Naive thymus-derived CD4-positive, alpha-beta T cell (primary cell): ENCODE measurements at regions not wholly inside any gene's neighbourhood (a gene's known extent, or its start where the extent isn't known, plus 50 kb on each side); places are given as distances from the start of the nearest gene placed in this dataset.

Experiments used
- ATAC-seq: fragments of 150-1000 bp; cut with Tn5 transposase; 2 replicates; pipeline ENCODE4 v1.10.0; 2021; ENCODE audit warnings: mild to moderate bottlenecking, moderate library complexity
- CTCF ChIA-PET: fragments of 350-600 bp; sonication (Branson Sonifier 250); formaldehyde crosslinking; loops from one replicate; lab custom pipeline; 2021; ENCODE audit warnings: antibody characterized with exemption; lab: Charles Lee
- POLR2A ChIA-PET: fragments of 350-600 bp; sonication (Branson Sonifier 250); formaldehyde crosslinking; loops from one replicate; lab custom pipeline; 2021; ENCODE audit warnings: antibody characterized with exemption, inconsistent platforms; lab: Charles Lee
- DNase-seq, 9 donors: peaks; one replicate each; pipeline versions ENCODE4 v3.0.0 to v3.0.0-alpha.2; 2020 to 2022; ENCODE audit warnings: mixed read lengths in 1 of 9
- H3K27ac ChIP-seq: one replicate; pipeline ENCODE4 v1.7.0; 2013; ENCODE audit warnings: mild to moderate bottlenecking, low read depth, low read length, moderate library complexity
- H3K27me3 ChIP-seq, 2 donors: one replicate each; pipeline ENCODE4 v1.7.0; 2013; ENCODE audit warnings: low read length in 2 of 2, mild to moderate bottlenecking in 2 of 2, moderate library complexity in 2 of 2; ENCODE audit not compliant: control insufficient read depth in 2 of 2, insufficient read depth in 2 of 2
- H3K36me3 ChIP-seq, 3 experiments: 1 replicate in 2 of 3; 2 replicates in 1 of 3; pipeline ENCODE4 v1.7.0; 2013; ENCODE audit warnings: low read length in 3 of 3, mild to moderate bottlenecking in 3 of 3, moderate library complexity in 1 of 3; ENCODE audit not compliant: insufficient read depth in 3 of 3, control insufficient read depth in 2 of 3
- H3K4me1 ChIP-seq, 2 donors: one replicate each; pipeline ENCODE4 v1.7.0; 2013; ENCODE audit warnings: low read length in 2 of 2, mild to moderate bottlenecking in 2 of 2, moderate library complexity in 1 of 2; ENCODE audit not compliant: control insufficient read depth in 2 of 2, insufficient read depth in 2 of 2
- H3K4me3 ChIP-seq: 2 replicates; pipeline ENCODE4 v1.7.0; 2013; ENCODE audit warnings: mild to moderate bottlenecking, low read length
- H3K9me3 ChIP-seq, 3 experiments: 1 replicate in 2 of 3; 2 replicates in 1 of 3; pipeline ENCODE4 v1.7.0; 2013; ENCODE audit warnings: low read length in 3 of 3; ENCODE audit not compliant: control insufficient read depth in 2 of 3
- H3K27ac Mint-ChIP-seq, 9 donors: one replicate each; pipeline ENCODE4 v1.8.0; 2020 to 2022; ENCODE audit warnings: mixed read lengths in 9 of 9, mild to moderate bottlenecking in 8 of 9, moderate library complexity in 5 of 9, inconsistent platforms in 2 of 9
- H3K27me3 Mint-ChIP-seq, 5 donors: one replicate each; pipeline ENCODE4 v1.8.0; 2021 to 2022; ENCODE audit warnings: mixed read lengths in 5 of 5, mild to moderate bottlenecking in 1 of 5
- H3K36me3 Mint-ChIP-seq, 5 donors: one replicate each; pipeline ENCODE4 v1.8.0; 2020 to 2022; ENCODE audit warnings: mixed read lengths in 5 of 5, mild to moderate bottlenecking in 3 of 5, inconsistent platforms in 1 of 5
- H3K4me1 Mint-ChIP-seq, 7 donors: one replicate each; pipeline ENCODE4 v1.8.0; 2020 to 2022; ENCODE audit warnings: mixed read lengths in 7 of 7, mild to moderate bottlenecking in 3 of 7, inconsistent platforms in 1 of 7
- H3K4me3 Mint-ChIP-seq, 10 donors: one replicate each; pipeline ENCODE4 v1.8.0; 2020 to 2022; ENCODE audit warnings: mild to moderate bottlenecking in 10 of 10, mixed read lengths in 10 of 10, moderate library complexity in 6 of 10, inconsistent platforms in 2 of 10
- H3K9me3 Mint-ChIP-seq, 11 donors: one replicate each; pipeline ENCODE4 v1.8.0; 2020 to 2022; ENCODE audit warnings: mixed read lengths in 11 of 11, mild to moderate bottlenecking in 4 of 11, inconsistent platforms in 1 of 11, moderate library complexity in 1 of 11
- intact Hi-C, 2 donors: fragments of 100-400 bp; cut with micrococcal nuclease; formaldehyde crosslinking; loops; one replicate each; pipeline ENCODE4 v1.15.1; 2023

GRCh38 chr3:177358977-177359592, 161.8 kb upstream of the TBL1XR1 start:
- Mint-ChIP-seq H3K36me3 (peaks cover 0 to 7% (median 0%) of the 10 kb centered on the region in 5 donors), H3K27me3 (peaks cover 0 to 2% (median 0%) of the 10 kb centered on the region in 5 donors), H3K4me3 (peak overlapping the region; percentile 77 to 98 (median 94)), H3K4me1 (peaks cover 28 to 63% (median 54%) of the 10 kb centered on the region in 7 donors), H3K27ac (peak overlapping the region; percentile 96 to 100 (median 98)), H3K9me3 (peaks cover 0 to 14% (median 0%) of the 10 kb centered on the region in 11 donors)
- intact Hi-C loops = loop anchor here (1.0 to 5.0 kb wide), 8 partner anchors 14 to 487 kb away; no protein-coding TSS in a partner anchor
- ChIA-PET POLR2A (interaction anchor here (0.8 to 7.9 kb wide), 13 partner anchors 13 to 308 kb away, joined by 3 to 204 read pairs (median 4); partner anchors contain the start of gene TBL1XR1), CTCF (interaction anchor here (1.0 to 3.8 kb wide), 6 partner anchors 96 to 307 kb away, joined by 3 to 36 read pairs (median 4); partner anchors contain the start of gene TBL1XR1)
- H3K27me3 ChIP-seq = no peaks in the 10 kb centered on the region
- H3K36me3 ChIP-seq = no peaks in the 10 kb centered on the region
- DNase-seq (peak in 6 of 9 donors; percentile 5 to 61 (median 48)), ATAC-seq (peak; percentile 17)
- H3K4me1 ChIP-seq = peaks cover 31 to 34% of the 10 kb centered on the region in 2 donors
- peak overlapping the region; percentile 75 for H3K4me3 ChIP-seq
- no peaks in the 10 kb centered on the region for H3K9me3 ChIP-seq
- peak overlapping the region; percentile 90 for H3K27ac ChIP-seq

GRCh38 chr3:177359593-177360357, 162.5 kb upstream of the TBL1XR1 start:
- POLR2A ChIA-PET = interaction anchor here (0.8 to 7.9 kb wide), 22 partner anchors 14 to 419 kb away, joined by 3 to 204 read pairs (median 4); partner anchors contain the start of gene TBL1XR1
- H3K27me3 Mint-ChIP-seq = peaks cover 0 to 2% (median 0%) of the 10 kb centered on the region in 5 donors
- Histone ChIP-seq H3K27ac (peak overlapping the region; percentile 90), H3K4me3 (peak overlapping the region; percentile 75), H3K4me1 (peaks cover 31 to 34% of the 10 kb centered on the region in 2 donors), H3K9me3 (no peaks in the 10 kb centered on the region), H3K27me3 (no peaks in the 10 kb centered on the region), H3K36me3 (no peaks in the 10 kb centered on the region)
- CTCF ChIA-PET = interaction anchor here (0.6 to 3.8 kb wide), 9 partner anchors 37 to 308 kb away, joined by 3 to 36 read pairs (median 4); partner anchors contain the start of gene TBL1XR1
- intact Hi-C loops = loop anchor here (1.0 to 10.0 kb wide), 27 partner anchors 14 to 1026 kb away; partner anchors contain the start of gene TBL1XR1 (in 2 of the 2)
- ATAC-seq = peak; percentile 92
- H3K27ac Mint-ChIP-seq = peak overlapping the region; percentile 96 to 100 (median 98)
- peaks cover 0 to 14% (median 0%) of the 10 kb centered on the region in 11 donors for H3K9me3 Mint-ChIP-seq
- H3K4me3 Mint-ChIP-seq = peak overlapping the region; percentile 77 to 98 (median 94)
- peak; percentile 95 to 98 (median 96) for DNase-seq
- H3K4me1 Mint-ChIP-seq = peaks cover 28 to 63% (median 54%) of the 10 kb centered on the region in 7 donors
- peaks cover 0 to 7% (median 0%) of the 10 kb centered on the region in 5 donors for H3K36me3 Mint-ChIP-seq

GRCh38 chr3:177361081-177361938, 164.0 kb upstream of the TBL1XR1 start:
- peaks cover 0 to 14% (median 0%) of the 10 kb centered on the region in 11 donors for H3K9me3 Mint-ChIP-seq
- Histone ChIP-seq H3K4me1 (peaks cover 31 to 34% of the 10 kb centered on the region in 2 donors), H3K36me3 (no peaks in the 10 kb centered on the region), H3K9me3 (no peaks in the 10 kb centered on the region), H3K4me3 (peak overlapping the region; percentile 75), H3K27me3 (no peaks in the 10 kb centered on the region), H3K27ac (peak overlapping the region; percentile 90)
- ATAC-seq (no peak), DNase-seq (peak in 1 of 9 donors; percentile 12)
- ChIA-PET CTCF (interaction anchor here (0.5 to 3.8 kb wide), 8 partner anchors 10 to 748 kb away, joined by 3 to 36 read pairs (median 4); partner anchors contain the start of gene TBL1XR1), POLR2A (interaction anchor here (0.6 to 7.9 kb wide), 10 partner anchors 19 to 417 kb away, joined by 3 to 204 read pairs (median 3); partner anchors contain the start of gene TBL1XR1)
- peaks cover 0 to 2% (median 0%) of the 10 kb centered on the region in 5 donors for H3K27me3 Mint-ChIP-seq
- intact Hi-C loops = loop anchor here (2.0 to 10.0 kb wide), 8 partner anchors 63 to 583 kb away; no protein-coding TSS in a partner anchor
- peak overlapping the region; percentile 96 to 100 (median 98) for H3K27ac Mint-ChIP-seq
- H3K4me1 Mint-ChIP-seq = peaks cover 25 to 57% (median 48%) of the 10 kb centered on the region in 7 donors
- peaks cover 0 to 7% (median 0%) of the 10 kb centered on the region in 5 donors for H3K36me3 Mint-ChIP-seq
- H3K4me3 Mint-ChIP-seq = peak overlapping the region; percentile 77 to 98 (median 94)

DNA sequence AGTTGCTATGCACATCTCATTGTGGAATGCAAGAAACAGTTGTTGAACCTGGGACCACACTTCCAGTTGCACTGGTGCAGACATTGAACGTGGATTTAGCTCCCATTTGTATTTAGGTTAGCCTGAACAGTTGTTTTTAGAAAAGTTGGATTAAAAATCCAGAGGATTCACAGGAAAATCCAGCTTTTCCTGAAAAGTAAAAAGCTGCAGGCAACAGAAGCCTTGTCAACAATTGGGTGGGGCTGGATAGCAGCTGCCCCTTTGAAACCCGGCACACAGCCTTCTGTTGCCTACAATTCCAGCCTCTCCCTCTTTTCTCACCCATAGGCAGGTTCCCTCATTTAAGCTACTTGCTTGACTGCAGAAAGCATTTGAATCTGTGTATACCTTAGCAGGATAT, 165.3 kb upstream of the TBL1XR1 start:
- intact Hi-C loops = loop anchor here (5.0 to 10.0 kb wide), 7 partner anchors 62 to 582 kb away; no protein-coding TSS in a partner anchor
- peak overlapping the region in 2 of 9 donors; percentile 11 to 46 for H3K27ac Mint-ChIP-seq

DNA sequence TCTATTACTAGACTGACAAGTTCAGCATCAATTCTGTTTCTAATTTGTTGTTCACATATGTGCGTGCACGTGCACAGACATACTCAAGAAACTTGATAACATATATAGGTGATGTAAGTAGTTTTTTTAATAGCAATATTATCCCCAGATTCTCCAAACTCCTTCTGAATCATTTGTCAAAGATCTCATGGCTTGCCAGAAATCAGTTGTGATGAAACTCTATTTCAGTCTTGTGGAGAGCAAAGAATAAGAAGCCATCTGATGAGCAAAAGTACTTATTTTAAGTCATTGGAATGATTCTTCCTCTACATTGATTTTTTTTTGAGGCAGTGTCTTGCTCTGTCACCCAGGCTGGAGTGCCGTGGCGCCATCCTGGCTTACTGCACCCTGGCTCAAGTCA, 167.0 kb upstream of the TBL1XR1 start:
- H3K27ac ChIP-seq = no peak overlapping the region
- H3K4me1 ChIP-seq = peaks cover 14 to 16% of the 10 kb centered on the region in 2 donors
- Mint-ChIP-seq H3K4me1 (peaks cover 12 to 32% (median 24%) of the 10 kb centered on the region in 7 donors), H3K4me3 (no peak overlapping the region), H3K27me3 (peaks cover 0 to 2% (median 0%) of the 10 kb centered on the region in 5 donors), H3K36me3 (peaks cover 0 to 7% (median 2%) of the 10 kb centered on the region in 5 donors), H3K9me3 (peaks cover 0 to 14% (median 2%) of the 10 kb centered on the region in 11 donors), H3K27ac (peak overlapping the region in 1 of 9 donors; percentile 39)
- POLR2A ChIA-PET = no interaction called here
- no peaks in the 10 kb centered on the region for H3K36me3 ChIP-seq
- ATAC-seq = no peak
- CTCF ChIA-PET = interaction anchor here (1.3 kb wide), 1 partner anchor 413 kb away, joined by 4 read pairs; no protein-coding TSS in a partner anchor
- no peaks in the 10 kb centered on the region for H3K27me3 ChIP-seq
- no peak overlapping the region for H3K4me3 ChIP-seq
- H3K9me3 ChIP-seq = no peaks in the 10 kb centered on the region
- intact Hi-C loops = loop anchor here (5.0 to 10.0 kb wide), 7 partner anchors 61 to 581 kb away; no protein-coding TSS in a partner anchor
- DNase-seq = no peak

More for the DNA sequence above, 165.3 kb upstream of the TBL1XR1 start:
- Histone ChIP-seq H3K27ac (no peak overlapping the region), H3K4me3 (no peak overlapping the region), H3K36me3 (no peaks in the 10 kb centered on the region), H3K4me1 (peaks cover 29 to 31% of the 10 kb centered on the region in 2 donors), H3K27me3 (no peaks in the 10 kb centered on the region), H3K9me3 (no peaks in the 10 kb centered on the region)
- ChIA-PET POLR2A (interaction anchor here (1.2 to 7.9 kb wide), 2 partner anchors 46 to 165 kb away, joined by 3 to 204 read pairs; partner anchors contain the start of gene TBL1XR1), CTCF (interaction anchor here (1.3 kb wide), 1 partner anchor 415 kb away, joined by 4 read pairs; no protein-coding TSS in a partner anchor)
- H3K27me3 Mint-ChIP-seq = peaks cover 0 to 2% (median 0%) of the 10 kb centered on the region in 5 donors
- no peak for DNase-seq
- peaks cover 0 to 14% (median 2%) of the 10 kb centered on the region in 11 donors for H3K9me3 Mint-ChIP-seq
- no peak overlapping the region for H3K4me3 Mint-ChIP-seq
- peaks cover 0 to 7% (median 2%) of the 10 kb centered on the region in 5 donors for H3K36me3 Mint-ChIP-seq
- no peak for ATAC-seq
- peaks cover 19 to 47% (median 40%) of the 10 kb centered on the region in 7 donors for H3K4me1 Mint-ChIP-seq
